Activated CD4-positive, alpha-beta T cell treated with anti-CD3 and anti-CD28 coated beads for 1 hour (primary cell): ENCODE measurements at regions not wholly inside any gene's neighbourhood (a gene's known extent, or its start where the extent isn't known, plus 50 kb on each side); places are given as distances from the start of the nearest gene placed in this dataset.

Source experiments
- DNase-seq: peaks from one replicate; pipeline ENCODE4 v3.0.0-alpha.2; 2020

- DNase-seq = no peak
Observed at GRCh38 chr6:167643223-167643622, 183.5 kb upstream of the AFDN start.

DNA sequence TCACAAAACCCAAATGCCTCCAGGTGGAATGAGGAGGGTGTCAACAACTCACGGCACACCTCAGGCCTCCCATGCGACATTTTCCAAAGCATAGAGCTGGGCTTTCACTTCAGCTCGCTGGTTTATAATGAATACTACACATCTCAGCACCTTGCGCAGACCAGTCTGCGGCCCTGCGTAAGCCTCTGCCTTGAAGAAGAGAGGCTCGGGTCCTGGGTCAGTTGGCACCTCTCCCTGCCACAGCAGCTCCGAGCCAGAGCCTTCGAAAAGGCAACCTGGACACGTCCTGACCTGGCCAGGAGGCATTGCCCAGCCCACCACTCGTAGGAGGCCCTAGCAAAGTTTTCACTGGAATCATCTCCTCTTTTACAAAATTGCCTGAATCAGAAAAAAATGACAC is 183.0 kb upstream of the AFDN start:
- no peak for DNase-seq

DNA sequence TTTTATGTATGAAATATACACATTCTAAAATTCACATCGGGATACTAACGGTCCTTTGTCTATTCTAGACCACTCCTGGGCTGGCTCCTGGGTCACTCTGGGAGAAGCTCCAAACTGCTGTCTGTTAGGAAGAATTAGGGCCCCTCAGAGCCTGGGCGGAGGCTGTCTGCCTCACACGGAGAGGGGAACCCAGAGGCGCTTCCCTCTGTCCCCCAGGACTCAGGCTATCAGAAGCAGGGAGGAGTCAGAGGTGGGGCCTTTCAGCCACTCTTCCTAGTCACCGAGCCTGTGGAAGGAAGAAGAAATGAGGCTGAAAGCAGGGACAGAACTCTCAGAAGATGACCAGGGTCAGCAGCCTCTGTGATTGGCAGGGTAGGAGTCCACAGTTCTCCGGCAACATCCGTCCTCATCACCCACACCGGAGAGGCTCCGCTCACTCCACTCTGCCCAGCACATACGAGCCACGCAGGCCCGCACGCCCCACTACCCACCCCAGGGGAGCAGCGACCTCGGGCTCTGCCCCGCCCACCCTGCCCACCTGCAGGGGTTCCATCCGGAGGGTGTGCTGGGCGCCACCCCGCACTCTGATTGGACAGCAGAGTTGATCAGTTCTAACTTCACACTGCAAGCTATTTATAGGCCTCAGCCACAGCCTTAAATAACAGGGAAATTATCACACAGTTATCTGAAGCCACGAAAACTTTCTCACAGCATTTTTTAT is 182.1 kb upstream of the AFDN start:
- DNase-seq = no peak

GRCh38 chr6:167645368-167645767 is 181.3 kb upstream of the AFDN start:
- no peak for DNase-seq

- no peak for DNase-seq
Observed at GRCh38 chr6:167647306-167647705, 179.4 kb upstream of the AFDN start.

GRCh38 chr6:167647737-167648470 is 178.8 kb upstream of the AFDN start:
- no peak for DNase-seq

- no peak for DNase-seq
Observed at GRCh38 chr6:167648501-167649278, 178.0 kb upstream of the AFDN start.

DNA sequence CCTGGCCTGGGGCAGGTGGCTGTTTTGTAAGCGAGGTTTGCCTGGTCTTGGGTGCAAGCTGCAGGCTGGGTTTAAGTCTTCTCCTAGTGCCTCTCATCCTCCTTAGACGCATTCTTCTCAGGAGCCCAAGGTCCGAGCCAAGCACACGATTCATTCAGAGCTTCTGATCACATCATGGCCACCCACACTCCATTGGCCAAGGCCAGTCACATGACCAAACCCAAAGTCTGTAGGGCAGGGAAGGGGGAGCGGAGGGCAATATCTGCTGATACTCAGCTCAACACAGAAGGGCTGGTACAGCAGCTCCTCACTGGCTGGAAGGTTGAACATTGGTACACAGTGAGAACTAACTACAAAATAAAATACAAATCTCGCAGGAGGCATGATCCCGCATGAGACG is 177.2 kb upstream of the AFDN start:
- no peak for DNase-seq

- DNase-seq = no peak
Observed at GRCh38 chr6:167650730-167651317, 175.9 kb upstream of the AFDN start.

DNA sequence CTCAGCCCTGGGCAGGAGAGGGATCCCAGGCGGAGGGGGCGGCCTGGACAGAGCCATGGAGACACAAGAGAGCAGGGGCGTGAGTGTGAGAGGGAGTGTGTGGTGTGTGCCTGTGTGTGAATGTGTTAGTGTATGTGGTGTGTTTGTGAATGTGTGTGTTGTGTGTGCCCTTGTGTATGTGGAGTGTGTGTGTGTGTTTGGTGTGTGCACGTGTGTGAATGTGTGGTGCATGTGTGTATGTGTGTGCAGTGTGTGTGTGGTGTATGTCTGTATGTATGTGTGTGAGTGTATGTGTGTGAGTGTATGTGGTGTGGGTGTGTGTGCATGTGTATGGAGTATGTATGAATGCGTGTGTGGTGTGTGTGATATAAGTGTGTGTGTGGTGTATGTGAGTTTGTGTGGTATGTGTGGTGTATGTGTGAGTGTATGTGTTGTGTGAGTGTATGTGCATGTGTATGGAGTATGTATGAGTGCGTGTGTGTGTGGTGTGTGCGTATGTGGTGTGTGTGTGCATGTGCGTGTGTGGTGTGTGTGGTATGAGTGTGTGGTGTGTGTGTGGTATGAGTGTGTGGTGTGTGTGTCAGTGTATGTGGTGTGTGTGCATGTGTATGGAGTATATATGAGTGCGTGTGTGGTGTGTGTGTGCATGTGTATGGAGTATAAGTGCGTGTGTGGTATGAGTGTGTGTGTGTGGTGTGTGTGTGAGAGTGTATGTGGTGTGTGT is 175.2 kb upstream of the AFDN start:
- no peak for DNase-seq

DNA sequence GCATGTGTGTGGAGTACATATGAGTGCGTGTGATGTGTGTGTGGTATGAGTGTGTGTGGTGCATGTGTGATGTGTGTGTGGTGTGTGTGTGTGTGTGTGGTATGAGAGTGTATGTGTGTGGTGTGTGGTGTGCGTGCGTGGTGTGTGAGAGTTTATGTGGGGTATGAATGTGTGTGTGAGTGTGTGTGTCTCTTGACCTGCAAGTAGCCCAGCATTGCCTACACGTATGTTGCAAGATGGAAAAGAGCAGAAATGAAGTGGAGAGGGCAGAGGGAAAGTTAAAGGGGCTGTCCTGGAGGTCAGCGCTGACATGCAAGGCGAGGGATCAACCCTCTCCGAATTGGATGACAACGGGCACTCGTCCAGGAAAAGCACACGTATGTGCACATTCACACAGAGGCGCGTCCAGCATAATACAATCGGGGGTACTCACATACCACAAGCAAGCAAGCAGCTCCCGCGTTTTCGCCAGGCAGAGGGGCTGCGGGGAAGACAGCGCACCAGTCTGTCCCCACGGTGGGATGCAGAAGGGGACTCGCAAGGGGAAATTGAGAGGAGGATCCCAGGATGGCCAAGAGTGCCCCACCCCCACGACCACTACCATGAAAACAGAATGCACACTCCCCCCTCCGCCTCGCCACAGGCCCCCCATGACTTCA is 174.5 kb upstream of the AFDN start:
- no peak for DNase-seq

DNA sequence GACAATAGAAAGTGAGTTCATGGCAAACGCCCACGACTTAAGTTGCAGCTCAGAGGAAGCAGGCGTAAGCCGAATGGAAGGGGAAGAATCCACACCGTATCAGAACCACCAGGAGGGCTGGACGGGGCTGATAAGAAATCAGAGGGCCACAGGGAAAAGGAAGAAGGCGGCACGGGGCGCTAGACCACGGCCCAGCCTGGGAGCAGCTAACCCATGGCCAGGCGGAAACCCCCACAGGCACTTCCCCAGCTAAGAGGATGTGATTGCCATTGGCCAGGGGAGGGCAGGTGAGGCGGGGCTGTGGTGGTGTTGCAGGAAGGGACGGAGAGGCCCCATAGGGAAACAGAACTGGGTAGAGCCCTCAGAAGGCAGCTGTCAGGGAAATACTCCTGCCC is 174.0 kb upstream of the AFDN start:
- DNase-seq = no peak

GRCh38 chr6:167653561-167653960 is 173.2 kb upstream of the AFDN start:
- no peak for DNase-seq

DNA sequence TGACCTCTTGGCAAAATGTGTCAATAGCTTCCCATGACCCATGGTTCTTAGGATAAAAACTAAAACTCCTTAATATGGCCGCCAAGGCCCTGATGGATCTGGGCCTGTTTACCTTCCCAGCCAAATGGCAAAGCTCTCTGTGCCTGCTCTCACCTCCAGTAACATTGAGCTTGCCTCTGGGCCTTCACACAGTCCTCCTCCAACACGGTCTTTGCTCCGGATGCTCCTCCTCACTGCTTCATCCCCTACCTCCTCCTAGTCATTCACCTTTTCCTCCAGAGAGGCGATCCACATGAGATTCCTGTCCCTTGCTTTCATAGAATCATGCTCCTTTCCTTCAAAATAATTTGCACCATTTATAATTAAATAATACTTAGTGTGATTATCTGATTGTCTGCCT is 172.3 kb upstream of the AFDN start:
- no peak for DNase-seq

DNA sequence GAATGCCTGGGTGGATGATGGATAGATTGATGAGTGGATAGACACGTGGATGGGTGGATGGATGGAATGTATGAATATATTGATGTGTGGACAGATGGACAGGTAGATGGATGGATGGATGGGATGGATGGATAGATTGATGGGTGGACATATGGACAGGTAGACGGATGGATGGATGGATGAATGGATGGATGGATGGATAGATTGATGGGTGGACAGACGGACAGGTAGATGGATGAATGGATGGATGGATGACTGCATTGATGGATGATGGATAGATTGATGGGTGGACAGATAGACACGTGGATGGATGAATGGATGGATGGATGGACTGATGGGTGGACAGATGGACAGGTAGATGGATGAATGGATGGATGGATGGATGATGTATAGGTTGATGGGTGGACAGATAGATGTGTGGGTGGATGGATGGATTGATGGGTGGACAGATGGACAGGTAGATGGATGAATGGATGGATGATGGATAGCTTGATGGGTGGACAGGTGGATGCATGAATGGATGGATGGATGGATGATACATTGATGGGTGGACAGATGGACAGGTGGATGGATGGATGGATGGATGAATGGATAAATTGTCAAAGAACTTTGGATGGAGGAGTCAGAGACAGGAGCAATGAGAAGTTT is 171.4 kb upstream of the AFDN start:
- DNase-seq = no peak

- no peak for DNase-seq
Observed at GRCh38 chr6:167658106-167658505, 168.6 kb upstream of the AFDN start.

- no peak for DNase-seq
Observed at GRCh38 chr6:167659046-167659445, 167.7 kb upstream of the AFDN start.

- no peak for DNase-seq
Observed at GRCh38 chr6:167660424-167660823, 166.3 kb upstream of the AFDN start.

DNA sequence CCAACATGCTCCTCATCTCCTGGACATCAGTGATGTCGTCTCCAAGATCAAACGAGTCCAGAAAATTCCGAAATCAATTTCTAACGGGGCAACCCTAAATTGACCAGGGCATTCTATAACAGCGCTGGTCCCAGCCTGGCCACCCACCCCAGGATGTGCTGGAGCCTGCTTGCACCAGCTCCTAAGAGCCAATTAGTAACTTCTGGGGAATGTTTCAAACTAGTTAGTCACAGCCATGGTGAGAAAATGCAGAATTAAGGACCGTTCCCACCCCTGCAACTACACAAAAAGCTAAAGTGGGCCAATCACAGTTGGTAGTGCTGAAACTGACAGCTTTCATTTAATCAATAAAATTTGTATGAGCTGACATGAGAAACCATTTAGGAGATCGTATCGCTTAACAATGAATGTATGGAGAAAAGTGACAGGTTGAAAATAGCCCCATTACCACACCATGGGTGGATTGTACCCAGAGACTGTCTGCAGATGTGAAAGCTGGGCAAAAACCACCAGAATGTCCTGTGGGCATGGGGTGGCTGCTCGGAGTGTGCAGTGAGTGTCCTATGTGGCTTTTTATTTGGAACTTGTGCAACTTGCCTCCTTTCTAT is 165.7 kb upstream of the AFDN start:
- no peak for DNase-seq

GRCh38 chr6:167661552-167662044 is 165.1 kb upstream of the AFDN start:
- no peak for DNase-seq
